UCSD-AML1 (cell line): ENCODE measurements at regions not wholly inside any gene's neighbourhood (a gene's known extent, or its start where the extent isn't known, plus 50 kb on each side); places are given as distances from the start of the nearest gene placed in this dataset.

Experiments
- DNase-seq: peaks from one replicate; lab custom pipeline; 2025; ENCODE audit not compliant: unreplicated experiment; lab: John Stamatoyannopoulos, UW

GRCh38 chr10:28922127-28922526 is 244.8 kb downstream of the BAMBI start:
- DNase-seq = no peak

- no peak for DNase-seq
Observed at GRCh38 chr10:28922861-28923260, 245.5 kb downstream of the BAMBI start.

GRCh38 chr10:28924717-28925116 is 247.4 kb downstream of the BAMBI start:
- DNase-seq = no peak

GRCh38 chr10:28925121-28925663 is 247.9 kb downstream of the BAMBI start:
- DNase-seq = no peak

GRCh38 chr10:28926932-28927331 is 249.6 kb downstream of the BAMBI start:
- no peak for DNase-seq

GRCh38 chr10:28928484-28928883 is 251.2 kb downstream of the BAMBI start:
- DNase-seq = no peak

- DNase-seq = no peak
Observed at GRCh38 chr10:28929942-28930341, 252.6 kb downstream of the BAMBI start.

- DNase-seq = no peak
Observed at GRCh38 chr10:28930514-28931495, 253.5 kb downstream of the BAMBI start.

GRCh38 chr10:28935061-28935460 is 257.7 kb downstream of the BAMBI start:
- DNase-seq = no peak

GRCh38 chr10:28937959-28938358 is 260.6 kb downstream of the BAMBI start:
- no peak for DNase-seq

GRCh38 chr10:28938745-28939144 is 261.4 kb downstream of the BAMBI start:
- DNase-seq = no peak

GRCh38 chr10:28939281-28940157 is 262.2 kb downstream of the BAMBI start:
- DNase-seq = no peak

- no peak for DNase-seq
Observed at GRCh38 chr10:28940158-28940888, 263.0 kb downstream of the BAMBI start.

- no peak for DNase-seq
Observed at GRCh38 chr10:28942012-28942411, 264.7 kb downstream of the BAMBI start.

- no peak for DNase-seq
Observed at GRCh38 chr10:28945959-28946358, 268.6 kb downstream of the BAMBI start.

GRCh38 chr10:28946479-28946878 is 269.2 kb downstream of the BAMBI start:
- DNase-seq = no peak

GRCh38 chr10:28947171-28947570 is 269.9 kb downstream of the BAMBI start:
- DNase-seq = no peak

- no peak for DNase-seq
Observed at GRCh38 chr10:28948046-28948445, 270.7 kb downstream of the BAMBI start.

GRCh38 chr10:28949005-28950004 is 272.0 kb downstream of the BAMBI start:
- no peak for DNase-seq

- DNase-seq = no peak
Observed at GRCh38 chr10:28951484-28951883, 274.2 kb downstream of the BAMBI start.
